H9 (cell line): ENCODE measurements at regions not wholly inside any gene's neighbourhood (a gene's known extent, or its start where the extent isn't known, plus 50 kb on each side); places are given as distances from the start of the nearest gene placed in this dataset.

Experiments
- DNase-seq: peaks from one replicate; pipeline ENCODE4 v3.0.0-alpha.2; 2017
- H2AFZ ChIP-seq: one replicate; pipeline ENCODE4 v1.6.1; 2013; ENCODE audit warnings: mild to moderate bottlenecking, low read length, control low read depth, moderate library complexity
- H2AK5ac ChIP-seq: 2 replicates; pipeline ENCODE4 v1.6.1; 2013; ENCODE audit warnings: low read length, control low read depth, mixed read lengths; ENCODE audit not compliant: insufficient read length
- H2BK120ac ChIP-seq: one replicate; pipeline ENCODE4 v1.6.1; 2013; ENCODE audit warnings: low read depth, mild to moderate bottlenecking, low read length, control low read depth, inconsistent platforms; ENCODE audit not compliant: poor library complexity, severe bottlenecking
- H2BK12ac ChIP-seq: 2 replicates; pipeline ENCODE4 v1.6.1; 2013; ENCODE audit warnings: low read length, control low read depth, mixed read lengths, low read depth; ENCODE audit not compliant: insufficient read length
- H2BK15ac ChIP-seq: 2 replicates; pipeline ENCODE4 v1.6.1; 2013; ENCODE audit warnings: low read depth, low read length, control low read depth
- H2BK20ac ChIP-seq: one replicate; pipeline ENCODE4 v1.6.1; 2013; ENCODE audit warnings: low read depth, mild to moderate bottlenecking, low read length, control low read depth, inconsistent platforms; ENCODE audit not compliant: poor library complexity, severe bottlenecking
- H2BK5ac ChIP-seq: 2 replicates; pipeline ENCODE4 v1.6.1; 2013; ENCODE audit warnings: low read length, control low read depth, mixed read lengths; ENCODE audit not compliant: insufficient read length
- H3K14ac ChIP-seq: 2 replicates; pipeline ENCODE4 v1.6.1; 2013; ENCODE audit warnings: low read length, control low read depth; ENCODE audit not compliant: insufficient read depth
- H3K18ac ChIP-seq: 2 replicates; pipeline ENCODE4 v1.6.1; 2013; ENCODE audit warnings: low read depth, mild to moderate bottlenecking, mixed read lengths, low read length, control low read depth; ENCODE audit not compliant: insufficient read length
- H3K23ac ChIP-seq: 2 replicates; pipeline ENCODE4 v1.6.1; 2013; ENCODE audit warnings: low read length, control low read depth, mixed read lengths, low read depth; ENCODE audit not compliant: insufficient read length
- H3K23me2 ChIP-seq: 2 replicates; pipeline ENCODE4 v1.6.1; 2013; ENCODE audit warnings: low read depth, mild to moderate bottlenecking, mixed read lengths, low read length, control low read depth; ENCODE audit not compliant: insufficient read length, poor library complexity, severe bottlenecking
- H3K27ac ChIP-seq: 2 replicates; pipeline ENCODE4 v1.5.1; 2013; ENCODE audit warnings: low read length, control low read depth, mixed read lengths, low read depth; ENCODE audit not compliant: insufficient read length
- H3K27me3 ChIP-seq: 2 replicates; pipeline ENCODE4 v1.6.1; 2013; ENCODE audit warnings: low read length, control low read depth, inconsistent platforms; ENCODE audit not compliant: insufficient read depth
- H3K4ac ChIP-seq: 2 replicates; pipeline ENCODE4 v1.6.1; 2013; ENCODE audit warnings: low read depth, mild to moderate bottlenecking, control low read depth, inconsistent platforms, low read length, moderate library complexity
- H3K4me1 ChIP-seq: 2 replicates; pipeline ENCODE4 v1.6.1; 2013; ENCODE audit warnings: low read length, control low read depth, inconsistent platforms; ENCODE audit not compliant: insufficient read depth
- H3K4me2 ChIP-seq: 2 replicates; pipeline ENCODE4 v1.6.1; 2013; ENCODE audit warnings: low read length, control low read depth, mixed read lengths; ENCODE audit not compliant: insufficient read length, insufficient read depth
- H3K56ac ChIP-seq: 2 replicates; pipeline ENCODE4 v1.6.1; 2013; ENCODE audit warnings: low read depth, mild to moderate bottlenecking, mixed read lengths, low read length, control low read depth; ENCODE audit not compliant: insufficient read length
- H3K79me1 ChIP-seq: 2 replicates; pipeline ENCODE4 v1.6.1; 2013; ENCODE audit warnings: low read depth, mild to moderate bottlenecking, moderate library complexity, low read length, control low read depth, inconsistent platforms; ENCODE audit not compliant: insufficient read depth, poor library complexity, severe bottlenecking
- H3K79me2 ChIP-seq: 2 replicates; pipeline ENCODE4 v1.6.1; 2013; ENCODE audit warnings: low read length, control low read depth, inconsistent platforms; ENCODE audit not compliant: insufficient read depth
- H3K9ac ChIP-seq: 2 replicates; pipeline ENCODE4 v1.6.1; 2013; ENCODE audit warnings: low read length, control low read depth, mixed read lengths; ENCODE audit not compliant: insufficient read length; ENCODE audit errors: extremely low read depth
- H3K9me3 ChIP-seq: one replicate; pipeline ENCODE4 v1.6.1; 2013; ENCODE audit warnings: low read depth, low read length, inconsistent platforms; ENCODE audit not compliant: control insufficient read depth
- H3T11ph ChIP-seq: one replicate; pipeline ENCODE4 v1.6.1; 2013; ENCODE audit warnings: mild to moderate bottlenecking, low read length, control low read depth, inconsistent platforms
- H4K20me1 ChIP-seq: one replicate; pipeline ENCODE4 v1.6.1; 2013; ENCODE audit not compliant: control insufficient read depth, insufficient read length, insufficient read depth
- H4K5ac ChIP-seq: 2 replicates; pipeline ENCODE4 v1.6.1; 2013; ENCODE audit warnings: low read depth, mild to moderate bottlenecking, mixed read lengths, low read length, control low read depth; ENCODE audit not compliant: insufficient read length
- H4K8ac ChIP-seq: replicated peaks from 2 replicates; pipeline ENCODE4 v1.6.1; 2013; ENCODE audit warnings: low read length, control low read depth, mixed read lengths, low read depth; ENCODE audit not compliant: insufficient read length
- H4K91ac ChIP-seq: 2 replicates; pipeline ENCODE4 v1.6.1; 2013; ENCODE audit warnings: low read depth, mild to moderate bottlenecking, moderate library complexity, mixed read lengths, low read length, control low read depth; ENCODE audit not compliant: insufficient read length
- H3K27ac Mint-ChIP-seq, 3 experiments: 2 replicates in 2 of 3; 3 replicates in 1 of 3; pipeline ENCODE4 v1.8.0; 2020 to 2021; ENCODE audit warnings: mixed read lengths in 3 of 3, mild to moderate bottlenecking in 1 of 3, moderate library complexity in 1 of 3
- H3K27me3 Mint-ChIP-seq: 2 replicates; pipeline ENCODE4 v1.8.0; 2021; ENCODE audit warnings: low read depth, mild to moderate bottlenecking, moderate library complexity, mixed read lengths
- H3K36me3 Mint-ChIP-seq, 3 experiments: 2 replicates in 2 of 3; 3 replicates in 1 of 3; pipeline ENCODE4 v1.8.0; 2020 to 2021; ENCODE audit warnings: low read depth in 3 of 3, mixed read lengths in 3 of 3; ENCODE audit not compliant: insufficient read depth in 1 of 3
- H3K4me1 Mint-ChIP-seq, 2 experiments: 2 replicates each; pipeline ENCODE4 v1.8.0; 2020; ENCODE audit warnings: mixed read lengths in 2 of 2
- H3K4me3 Mint-ChIP-seq, 2 experiments: 2 replicates in 1 of 2; 3 replicates in 1 of 2; pipeline ENCODE4 v1.8.0; 2020 to 2021; ENCODE audit warnings: mild to moderate bottlenecking in 2 of 2, mixed read lengths in 2 of 2, moderate library complexity in 1 of 2
- H3K9me3 Mint-ChIP-seq, 2 experiments: 2 replicates in 1 of 2; 3 replicates in 1 of 2; pipeline ENCODE4 v1.8.0; 2020; ENCODE audit warnings: mild to moderate bottlenecking in 2 of 2, mixed read lengths in 2 of 2, moderate library complexity in 1 of 2
- CTCF ChIP-seq: fragments of 200-600 bp; sonication (generic); conservative IDR thresholded peaks from 3 replicates; pipeline ENCODE4 v1.8.0; 2021; ENCODE audit warnings: antibody characterized with exemption, mild to moderate bottlenecking
- WGBS: extraction: QIAGEN DNeasy Blood & Tissue Kit; methylation state at CpG from one replicate; pipeline ENCODE4 v1.1.7; 2013; ENCODE audit warnings: missing lambda C conversion rate, low lambda C conversion rate, mixed read lengths; ENCODE audit not compliant: insufficient read length; ENCODE audit errors: extremely low coverage; 5-methylcytosine and 5-hydroxymethylcytosine counted together

- no peak for DNase-seq
Observed at GRCh38 chr5:8522646-8523045, 653.7 kb downstream of the MTRR start.

More at GRCh38 chr5:8522646-8523045, 653.7 kb downstream of the MTRR start:
- no peak overlapping the region for H2AK5ac ChIP-seq
- Mint-ChIP-seq H3K9me3 (no peaks in the 10 kb centered on the region; a peak in 1 of 5 replicates), H3K4me1 (peaks cover 7 to 13% of the 10 kb centered on the region in 2 experiments), H3K27me3 (no peaks in the 10 kb centered on the region), H3K36me3 (no peaks in the 10 kb centered on the region), H3K27ac (no peak overlapping the region), H3K4me3 (no peak overlapping the region)
- no peaks in the 10 kb centered on the region for H3K27me3 ChIP-seq
- H3K14ac ChIP-seq, result no peak overlapping the region
- no peaks in the 10 kb centered on the region for H3K23me2 ChIP-seq
- no peaks in the 10 kb centered on the region for H4K20me1 ChIP-seq
- H3K4me2 ChIP-seq, result no peak overlapping the region
- no peaks in the 10 kb centered on the region for H3K79me1 ChIP-seq
- no CpG with 5 or more reads among the region's 3 CpGs for WGBS
- no peak overlapping the region for H2BK120ac ChIP-seq
- no peak overlapping the region for H2BK15ac ChIP-seq
- H3K56ac ChIP-seq, result no peak overlapping the region
- H4K8ac ChIP-seq, result no peak overlapping the region
- no peak overlapping the region for H3K27ac ChIP-seq
- H2BK5ac ChIP-seq, result no peak overlapping the region
- no peak overlapping the region for H4K91ac ChIP-seq
- H3K23ac ChIP-seq, result no peak overlapping the region
- no peak overlapping the region for H4K5ac ChIP-seq
- TF ChIP-seq CTCF, result no peak; the same call in 2 of the 3 replicates
- no peak overlapping the region for H2BK20ac ChIP-seq
- H3K18ac ChIP-seq, result no peak overlapping the region
- H3K9ac ChIP-seq, result no peak overlapping the region
- H3K79me2 ChIP-seq, result no peaks in the 10 kb centered on the region
- no peak overlapping the region for H3K4ac ChIP-seq
- H3K9me3 ChIP-seq, result no peaks in the 10 kb centered on the region
- H2AFZ ChIP-seq, result no peak overlapping the region
- no peaks in the 10 kb centered on the region for H3K4me1 ChIP-seq
- H2BK12ac ChIP-seq, result no peak overlapping the region
- no peak overlapping the region for H3T11ph ChIP-seq
